Loucy (cell line): ENCODE measurements at regions not wholly inside any gene's neighbourhood (a gene's known extent, or its start where the extent isn't known, plus 50 kb on each side); places are given as distances from the start of the nearest gene placed in this dataset.

Experiments used
- EZH2phosphoT487 ChIP-seq: fragments of 200-600 bp; IDR thresholded peaks from 2 replicates; pipeline ENCODE4 v1.6.1; 2018; ENCODE audit warnings: antibody characterized with exemption, mild to moderate bottlenecking, moderate library complexity, borderline replicate concordance
- TF ChIP-seq, protein P1 (sequence below): fragments of 200-600 bp; sonication (generic); conservative IDR thresholded peaks from 2 replicates; pipeline ENCODE4 v1.5.1; 2014; ENCODE audit warnings: mild to moderate bottlenecking, antibody characterized with exemption, low read length

DNA sequence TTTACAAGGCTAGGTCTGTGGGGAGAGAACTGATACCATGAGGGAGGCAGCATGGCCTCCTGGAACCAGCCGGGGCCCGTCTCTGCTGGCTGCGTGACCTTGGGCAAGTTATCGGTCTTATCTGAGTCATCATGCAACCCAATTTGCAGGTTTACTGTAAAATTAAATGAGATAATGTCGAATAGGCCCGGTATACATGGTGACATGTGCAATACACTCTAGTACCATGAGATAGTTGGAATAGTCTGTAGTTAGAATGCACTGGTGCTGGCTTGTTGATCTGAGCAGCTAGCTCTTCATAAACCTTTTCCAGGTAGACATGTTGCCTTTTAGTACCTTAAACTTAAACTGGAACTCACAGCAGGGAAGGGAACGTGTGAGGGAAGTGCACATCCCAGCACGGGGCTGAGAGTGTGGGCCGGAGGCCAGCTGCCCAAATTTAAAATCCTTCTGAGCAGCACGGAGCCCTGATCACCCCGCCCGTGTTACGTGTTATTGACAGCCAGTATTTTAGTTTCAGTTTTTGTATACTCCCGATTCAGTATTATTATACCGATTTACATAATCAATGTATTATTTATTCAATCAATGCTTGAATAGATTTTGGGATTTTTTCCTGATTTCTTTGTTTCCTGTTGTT is 72.4 kb upstream of the HS6ST1 start:
- TF ChIP-seq, protein P1, sequence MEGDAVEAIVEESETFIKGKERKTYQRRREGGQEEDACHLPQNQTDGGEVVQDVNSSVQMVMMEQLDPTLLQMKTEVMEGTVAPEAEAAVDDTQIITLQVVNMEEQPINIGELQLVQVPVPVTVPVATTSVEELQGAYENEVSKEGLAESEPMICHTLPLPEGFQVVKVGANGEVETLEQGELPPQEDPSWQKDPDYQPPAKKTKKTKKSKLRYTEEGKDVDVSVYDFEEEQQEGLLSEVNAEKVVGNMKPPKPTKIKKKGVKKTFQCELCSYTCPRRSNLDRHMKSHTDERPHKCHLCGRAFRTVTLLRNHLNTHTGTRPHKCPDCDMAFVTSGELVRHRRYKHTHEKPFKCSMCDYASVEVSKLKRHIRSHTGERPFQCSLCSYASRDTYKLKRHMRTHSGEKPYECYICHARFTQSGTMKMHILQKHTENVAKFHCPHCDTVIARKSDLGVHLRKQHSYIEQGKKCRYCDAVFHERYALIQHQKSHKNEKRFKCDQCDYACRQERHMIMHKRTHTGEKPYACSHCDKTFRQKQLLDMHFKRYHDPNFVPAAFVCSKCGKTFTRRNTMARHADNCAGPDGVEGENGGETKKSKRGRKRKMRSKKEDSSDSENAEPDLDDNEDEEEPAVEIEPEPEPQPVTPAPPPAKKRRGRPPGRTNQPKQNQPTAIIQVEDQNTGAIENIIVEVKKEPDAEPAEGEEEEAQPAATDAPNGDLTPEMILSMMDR = no peak
- TF ChIP-seq EZH2phosphoT487 = no peak
